ENCODE measurements at regions not wholly inside any gene's neighbourhood (a gene's known extent, or its start where the extent isn't known, plus 50 kb on each side); places are given as distances from the start of the nearest gene placed in this dataset.

GRCh38 chr11:69881467-69882269 is 62.5 kb upstream of the FGF3 start:
- DNase-seq (ENCODE audit: low spot score), result peak; percentile 26

GRCh38 chr11:69882270-69882608 is 63.0 kb upstream of the FGF3 start:
- Mint-ChIP-seq H3K27ac (ENCODE audit: unreplicated experiment) (no peak overlapping the region), H3K4me1 (ENCODE audit: unreplicated experiment) (no peaks in the 10 kb centered on the region), H3K27me3 (ENCODE audit: unreplicated experiment) (no peaks in the 10 kb centered on the region), H3K36me3 (ENCODE audit: low read depth, unreplicated experiment) (no peaks in the 10 kb centered on the region), H3K9me3 (ENCODE audit: unreplicated experiment) (no peaks in the 10 kb centered on the region), H3K4me3 (ENCODE audit: unreplicated experiment) (no peak overlapping the region)
- DNase-seq (ENCODE audit: low spot score), result no peak
- no peak for TF ChIP-seq CTCF (IDR thresholded peaks at IDR 0.05; ENCODE audit: unreplicated experiment)

More at GRCh38 chr11:69881467-69882269, 62.5 kb upstream of the FGF3 start:
- Mint-ChIP-seq H3K36me3 (ENCODE audit: low read depth, unreplicated experiment) (no peaks in the 10 kb centered on the region), H3K27ac (ENCODE audit: unreplicated experiment) (no peak overlapping the region), H3K4me1 (ENCODE audit: unreplicated experiment) (no peaks in the 10 kb centered on the region), H3K4me3 (ENCODE audit: unreplicated experiment) (no peak overlapping the region), H3K9me3 (ENCODE audit: unreplicated experiment) (no peaks in the 10 kb centered on the region), H3K27me3 (ENCODE audit: unreplicated experiment) (no peaks in the 10 kb centered on the region)
- peak; percentile 33 for TF ChIP-seq CTCF (IDR thresholded peaks at IDR 0.05; ENCODE audit: unreplicated experiment)

DNA sequence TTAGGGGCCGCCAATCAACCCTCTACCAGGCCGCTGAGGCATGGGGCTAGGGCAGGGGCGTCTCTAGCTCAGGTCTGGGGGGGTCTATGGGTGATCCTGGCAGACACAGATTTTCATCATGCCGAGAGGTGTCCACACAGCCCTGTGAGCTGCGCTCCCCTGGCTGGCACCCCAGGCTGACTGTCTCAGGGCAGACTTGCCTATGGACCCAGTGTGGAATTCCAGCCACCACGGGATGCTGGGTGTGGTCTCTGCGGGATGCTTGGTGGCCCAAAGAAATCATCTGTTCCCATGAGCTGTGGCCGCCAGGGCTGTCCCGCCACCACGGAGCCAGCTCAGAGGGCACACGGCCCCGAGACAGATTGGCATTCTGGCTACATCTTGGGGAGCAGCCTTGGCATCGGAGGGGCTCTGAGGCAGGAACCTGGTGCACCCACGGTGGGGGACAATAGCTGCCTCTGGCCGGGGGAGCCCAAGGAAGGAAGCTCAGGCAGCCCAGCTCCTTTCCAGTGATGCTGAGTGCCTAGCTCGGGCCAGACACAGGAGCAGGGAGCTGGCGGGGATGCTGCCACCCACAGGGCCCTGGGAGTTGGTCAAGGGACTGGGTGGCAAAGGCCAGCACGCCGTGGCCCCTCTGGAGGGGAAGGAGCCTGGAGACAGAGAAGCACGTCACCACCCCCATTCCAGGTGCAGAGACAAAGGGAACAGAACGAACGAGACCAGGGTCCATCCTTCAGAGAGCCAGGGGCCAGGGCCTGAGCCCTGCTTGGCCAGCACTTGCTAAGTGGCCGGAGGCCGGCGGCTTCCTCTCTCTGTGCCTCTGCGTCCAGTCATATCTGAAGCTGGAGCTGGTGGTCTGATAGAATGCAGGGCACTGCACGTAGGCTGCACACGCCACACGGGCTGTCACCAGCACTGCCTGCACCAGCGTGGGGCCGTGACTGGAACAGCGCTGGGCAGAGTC is 64.4 kb upstream of the FGF3 start:
- no peak for DNase-seq (ENCODE audit: low spot score)
- Mint-ChIP-seq H3K36me3 (ENCODE audit: low read depth, unreplicated experiment) (no peaks in the 10 kb centered on the region), H3K4me3 (ENCODE audit: unreplicated experiment) (no peak overlapping the region), H3K4me1 (ENCODE audit: unreplicated experiment) (no peaks in the 10 kb centered on the region), H3K9me3 (ENCODE audit: unreplicated experiment) (no peaks in the 10 kb centered on the region), H3K27ac (ENCODE audit: unreplicated experiment) (no peak overlapping the region), H3K27me3 (ENCODE audit: unreplicated experiment) (no peaks in the 10 kb centered on the region)
- TF ChIP-seq CTCF (IDR thresholded peaks at IDR 0.05; ENCODE audit: unreplicated experiment), result no peak

- Mint-ChIP-seq H3K36me3 (ENCODE audit: low read depth, unreplicated experiment) (no peaks in the 10 kb centered on the region), H3K27ac (ENCODE audit: unreplicated experiment) (no peak overlapping the region), H3K27me3 (ENCODE audit: unreplicated experiment) (peaks cover 2% of the 10 kb centered on the region), H3K4me1 (ENCODE audit: unreplicated experiment) (no peaks in the 10 kb centered on the region), H3K9me3 (ENCODE audit: unreplicated experiment) (no peaks in the 10 kb centered on the region), H3K4me3 (ENCODE audit: unreplicated experiment) (no peak overlapping the region)
- DNase-seq (ENCODE audit: low spot score), result no peak
- TF ChIP-seq CTCF (IDR thresholded peaks at IDR 0.05; ENCODE audit: unreplicated experiment), result no peak
Measured at GRCh38 chr11:69884286-69884685, 65.1 kb upstream of the FGF3 start.
